ENCODE measurements at regions not wholly inside any gene's neighbourhood (a gene's known extent, or its start where the extent isn't known, plus 50 kb on each side); places are given as distances from the start of the nearest gene placed in this dataset.
A peak's percentile ranks its signal among the peaks of the same experiment; 100 is the strongest.

GRCh38 chr6:101294676-101295075 lies 98.8 kb upstream of the GRIK2 start:
- H3K9ac ChIP-seq (ENCODE audit: insufficient read depth in 1 of 2, low read length in 2 of 2) = no peak overlapping the region
- no peak overlapping the region for H3K27ac ChIP-seq (ENCODE audit: low read depth in 1 of 2, low read length in 1 of 2)
- TF ChIP-seq CTCF (IDR thresholded peaks at IDR 0.05; ENCODE audit: control extremely low read depth, extremely low read depth) = no peak
- DNase-seq (no peak), ATAC-seq (ENCODE audit: insufficient read depth, low FRiP score) (no peak)
- no peaks in the 10 kb centered on the region for H3K27me3 ChIP-seq (ENCODE audit: control insufficient read depth in 3 of 3, insufficient read depth in 3 of 3, low read length in 2 of 3)
- H3K4me1 ChIP-seq (ENCODE audit: control insufficient read depth in 5 of 5, insufficient read depth in 5 of 5, low read length in 5 of 5) = no peaks in the 10 kb centered on the region
- peaks cover 0 to 3% (median 0%) of the 10 kb centered on the region in 4 donors for H3K9me3 ChIP-seq (ENCODE audit: control insufficient read depth in 4 of 4, insufficient read depth in 3 of 4, low read length in 3 of 4)
- no peaks in the 10 kb centered on the region for H3K36me3 ChIP-seq (ENCODE audit: control insufficient read depth in 4 of 4, insufficient read depth in 4 of 4, low read length in 4 of 4)
- H3K4me3 ChIP-seq = no peak overlapping the region

- DNase-seq (peak in 1 of 3 donors; percentile 12), ATAC-seq (ENCODE audit: insufficient read depth, low FRiP score) (peak; percentile 24)
- 70 to 79% methylated on average over 6 of the region's 6 CpGs for WGBS, 2 donors
Observed at GRCh38 chr6:101296169-101296960, 97.1 kb upstream of the GRIK2 start.

GRCh38 chr6:101302593-101302992 lies 90.9 kb upstream of the GRIK2 start:
- H3K27me3 ChIP-seq (ENCODE audit: control insufficient read depth in 3 of 3, insufficient read depth in 3 of 3, low read length in 2 of 3) = no peaks in the 10 kb centered on the region
- ATAC-seq (ENCODE audit: insufficient read depth, low FRiP score) (no peak), DNase-seq (no peak)
- no peak overlapping the region for H3K9ac ChIP-seq (ENCODE audit: insufficient read depth in 1 of 2, low read length in 2 of 2)
- H3K36me3 ChIP-seq (ENCODE audit: control insufficient read depth in 4 of 4, insufficient read depth in 4 of 4, low read length in 4 of 4) = no peaks in the 10 kb centered on the region
- H3K27ac ChIP-seq (ENCODE audit: low read depth in 1 of 2, low read length in 1 of 2) = no peak overlapping the region
- no peak for TF ChIP-seq CTCF (IDR thresholded peaks at IDR 0.05; ENCODE audit: control extremely low read depth, extremely low read depth)
- H3K9me3 ChIP-seq (ENCODE audit: control insufficient read depth in 4 of 4, insufficient read depth in 3 of 4, low read length in 3 of 4) = peaks cover 0 to 4% (median 0%) of the 10 kb centered on the region in 4 donors
- H3K4me3 ChIP-seq = no peak overlapping the region
- WGBS, 2 donors = 79 to 80% methylated on average over 1 of the region's 1 CpG
- no peaks in the 10 kb centered on the region for H3K4me1 ChIP-seq (ENCODE audit: control insufficient read depth in 5 of 5, insufficient read depth in 5 of 5, low read length in 5 of 5)

More at GRCh38 chr6:101296169-101296960, 97.1 kb upstream of the GRIK2 start:
- Histone ChIP-seq H3K4me1 (ENCODE audit: control insufficient read depth in 5 of 5, insufficient read depth in 5 of 5, low read length in 5 of 5) (no peaks in the 10 kb centered on the region), H3K4me3 (no peak overlapping the region), H3K9ac (ENCODE audit: insufficient read depth in 1 of 2, low read length in 2 of 2) (no peak overlapping the region), H3K9me3 (ENCODE audit: control insufficient read depth in 4 of 4, insufficient read depth in 3 of 4, low read length in 3 of 4) (peaks cover 0 to 3% (median 0%) of the 10 kb centered on the region in 4 donors), H3K27me3 (ENCODE audit: control insufficient read depth in 3 of 3, insufficient read depth in 3 of 3, low read length in 2 of 3) (no peaks in the 10 kb centered on the region), H3K27ac (ENCODE audit: low read depth in 1 of 2, low read length in 1 of 2) (no peak overlapping the region), H3K36me3 (ENCODE audit: control insufficient read depth in 4 of 4, insufficient read depth in 4 of 4, low read length in 4 of 4) (no peaks in the 10 kb centered on the region)
- no peak for TF ChIP-seq CTCF (IDR thresholded peaks at IDR 0.05; ENCODE audit: control extremely low read depth, extremely low read depth)
